ENCODE measurements at regions not wholly inside any gene's neighbourhood (a gene's known extent, or its start where the extent isn't known, plus 50 kb on each side); places are given as distances from the start of the nearest gene placed in this dataset.

- TF ChIP-seq CTCF (IDR thresholded peaks at IDR 0.05; ENCODE audit: low read length) = no peak
- TF ChIP-seq EZH2phosphoT487 (IDR thresholded peaks at IDR 0.05; ENCODE audit: low read length) = no peak
- TF ChIP-seq EZH2 (optimal IDR thresholded peaks at IDR 0.05; ENCODE audit: low read depth, low read length) = no peak
These were observed 253.5 kb downstream of the MIAT start for GRCh38 chr22:26910845-26911244.

Measured in MM.1S (cell line).